T-helper 9 cell (primary cell): ENCODE measurements at regions not wholly inside any gene's neighbourhood (a gene's known extent, or its start where the extent isn't known, plus 50 kb on each side); places are given as distances from the start of the nearest gene placed in this dataset.
"Not testable (repeated sequence)": the region's sequence is repeated elsewhere in the genome, so short reads cannot be mapped to it uniquely, and the experiment has no call there.

Experiments used
- DNase-seq: peaks from one replicate; pipeline ENCODE4 v3.0.0-alpha.2; 2020

GRCh38 chr20:57110121-57111027, 156.1 kb downstream of the BMP7 start:
- not testable (repeated sequence) for DNase-seq

DNA sequence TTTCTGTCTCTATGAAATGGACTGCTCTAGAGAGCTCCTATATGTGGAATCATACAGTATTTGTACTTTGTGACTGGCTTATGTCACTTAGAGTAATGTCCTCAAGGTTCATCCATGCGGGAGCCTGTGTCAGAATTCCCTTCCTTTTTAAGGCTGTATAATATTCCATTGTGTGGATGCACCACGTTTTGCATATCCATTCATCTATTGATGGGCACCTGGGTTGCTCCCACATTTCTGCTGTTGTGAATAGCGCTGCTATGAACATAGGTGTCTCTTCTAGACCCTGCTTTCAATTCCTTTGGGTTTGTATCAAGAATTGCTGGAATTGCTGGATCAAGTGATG, 155.4 kb downstream of the BMP7 start:
- no peak for DNase-seq

DNA sequence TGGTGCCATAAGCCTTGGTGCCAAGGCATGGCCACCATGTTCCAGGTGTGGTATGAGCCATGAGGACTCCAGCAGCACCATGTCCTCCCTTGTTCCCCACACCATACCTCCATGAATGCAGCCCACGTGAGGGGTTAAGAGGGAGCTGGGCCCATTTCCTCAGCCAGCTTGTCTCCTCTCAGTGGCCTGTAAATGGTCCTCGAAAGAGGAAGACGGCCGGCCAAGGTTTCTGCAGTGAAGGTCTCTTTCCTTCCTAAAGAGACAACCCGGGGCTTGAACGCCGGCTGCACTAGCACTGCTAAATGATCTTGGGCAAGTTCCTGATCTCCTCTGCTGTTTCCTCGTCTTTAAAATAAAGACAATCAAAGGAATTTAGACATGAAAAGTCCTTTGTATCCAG, 154.0 kb downstream of the BMP7 start:
- DNase-seq: no peak

DNA sequence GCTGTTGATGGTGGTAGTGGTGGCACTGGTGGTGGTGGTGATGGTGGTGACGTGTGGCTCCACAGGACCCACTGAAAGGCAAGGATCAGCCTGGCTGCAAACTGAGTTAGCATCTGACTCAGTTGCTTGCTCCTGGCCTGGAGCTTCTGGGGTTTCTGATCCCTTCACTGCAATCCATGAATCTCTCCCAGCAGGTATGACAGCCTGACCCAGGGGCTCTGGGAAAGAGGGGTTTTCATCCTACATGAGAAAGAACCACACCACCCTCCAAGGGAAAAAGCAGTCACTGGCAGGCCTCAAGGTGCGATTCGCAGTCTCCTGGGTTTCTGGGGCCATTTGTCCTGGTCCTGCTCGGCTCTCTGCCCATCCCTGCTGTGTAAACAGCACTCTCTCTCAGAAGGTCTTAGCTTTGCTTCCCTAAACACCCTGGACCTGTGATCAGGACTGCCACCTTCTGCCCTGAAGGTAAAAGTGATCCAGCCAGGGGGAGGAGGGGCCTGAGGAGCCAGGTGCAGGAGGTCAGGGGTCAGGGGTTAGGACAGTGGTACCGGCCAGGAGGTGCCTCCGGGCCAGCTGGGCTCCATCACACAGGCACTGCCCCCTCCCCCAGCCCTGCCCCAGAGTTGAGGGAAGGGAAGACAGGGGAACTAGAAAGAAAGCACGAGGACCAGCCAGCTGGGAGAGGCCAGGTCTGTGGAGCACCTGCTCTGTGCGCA, 152.0 kb downstream of the BMP7 start:
- DNase-seq: no peak

DNA sequence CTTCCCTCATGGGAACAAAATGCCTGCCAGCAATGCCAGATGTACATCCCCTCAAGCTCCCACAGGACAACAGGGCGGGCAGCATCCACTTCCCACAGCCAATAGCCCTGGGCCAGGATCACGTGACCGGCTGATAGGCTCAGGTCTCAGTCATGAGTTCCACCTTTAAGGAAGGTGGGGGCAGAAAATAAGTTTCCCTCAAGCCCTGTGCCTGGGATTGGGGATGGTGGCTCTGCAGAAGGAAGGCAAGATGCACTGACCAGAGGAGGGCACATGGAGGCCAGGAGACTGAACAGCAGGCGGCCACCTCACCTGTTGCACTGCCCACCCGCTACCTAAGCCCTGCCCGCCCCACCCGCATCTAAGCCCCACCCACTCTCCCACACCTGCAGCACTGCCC, 149.1 kb downstream of the BMP7 start:
- no peak for DNase-seq

DNA sequence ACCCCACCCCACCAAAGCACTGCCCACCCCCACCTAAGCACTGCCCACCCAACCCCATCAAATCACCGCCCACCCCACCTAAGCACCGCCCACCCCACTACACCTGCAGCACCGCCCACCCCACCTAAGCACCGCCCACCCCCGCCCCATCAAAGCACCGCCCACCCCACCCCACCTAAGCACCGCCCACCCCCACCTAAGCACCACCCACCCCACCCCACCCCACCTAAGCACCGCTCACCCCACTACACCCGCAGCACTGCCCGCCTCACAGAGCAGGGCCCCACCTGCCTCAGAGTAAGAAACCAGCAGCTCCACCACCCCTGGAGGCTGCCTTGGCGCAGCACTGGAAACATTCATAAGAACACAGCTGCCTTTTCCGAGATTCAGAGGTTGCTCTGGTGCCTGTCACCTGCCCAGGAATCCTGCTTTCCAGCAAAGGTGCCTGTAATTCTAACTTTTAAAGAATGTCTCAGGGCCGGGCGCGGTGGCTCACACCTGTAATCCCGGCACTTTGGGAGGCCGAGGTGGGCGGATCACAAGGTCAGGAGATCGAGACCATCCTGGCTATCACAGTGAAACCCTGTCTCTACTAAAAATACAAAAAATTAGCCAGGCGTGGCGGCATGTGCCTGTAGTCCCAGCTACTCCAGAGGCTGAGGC, 148.2 kb downstream of the BMP7 start:
- no peak for DNase-seq
